Mesenchymal stem cell (in vitro differentiated cells and primary cell): ENCODE measurements at regions not wholly inside any gene's neighbourhood (a gene's known extent, or its start where the extent isn't known, plus 50 kb on each side); places are given as distances from the start of the nearest gene placed in this dataset.
A peak's percentile ranks its signal among the peaks of the same experiment; 100 is the strongest.

ENCODE experiments used
- DNase-seq: peaks from one replicate; pipeline ENCODE4 v3.0.0-alpha.2; 2013
- H2AFZ ChIP-seq: one replicate; pipeline ENCODE4 v1.6.1; 2013; ENCODE audit warnings: low read depth, mild to moderate bottlenecking, control low read depth, inconsistent platforms, low read length, moderate library complexity
- H2AK5ac ChIP-seq: 2 replicates; pipeline ENCODE4 v1.6.1; 2013; ENCODE audit warnings: low read length, moderate library complexity, mild to moderate bottlenecking, inconsistent platforms; ENCODE audit not compliant: severe bottlenecking
- H2BK120ac ChIP-seq: one replicate; pipeline ENCODE4 v1.6.1; 2013; ENCODE audit warnings: low read depth, mild to moderate bottlenecking, inconsistent platforms, low read length, moderate library complexity
- H2BK12ac ChIP-seq, 2 experiments: one replicate each; pipeline ENCODE4 v1.6.1; 2013; ENCODE audit warnings: inconsistent platforms in 2 of 2, low read length in 2 of 2, mild to moderate bottlenecking in 2 of 2, moderate library complexity in 2 of 2, control low read depth in 1 of 2
- H2BK15ac ChIP-seq: one replicate; pipeline ENCODE4 v1.6.1; 2013; ENCODE audit warnings: mild to moderate bottlenecking, low read depth, inconsistent platforms; ENCODE audit not compliant: poor library complexity, severe bottlenecking
- H2BK5ac ChIP-seq: 2 replicates; pipeline ENCODE4 v1.6.1; 2013; ENCODE audit warnings: low read depth, mild to moderate bottlenecking, low read length, control low read depth, inconsistent platforms; ENCODE audit not compliant: poor library complexity, severe bottlenecking
- H3K14ac ChIP-seq, 2 experiments: one replicate each; pipeline ENCODE4 v1.6.1; 2013; ENCODE audit warnings: inconsistent platforms in 2 of 2, low read length in 2 of 2, control low read depth in 1 of 2, mild to moderate bottlenecking in 1 of 2, moderate library complexity in 1 of 2
- H3K18ac ChIP-seq, 2 experiments: one replicate each; pipeline ENCODE4 v1.6.1; 2013; ENCODE audit warnings: inconsistent platforms in 2 of 2, low read length in 2 of 2, control low read depth in 1 of 2, low read depth in 1 of 2, mild to moderate bottlenecking in 1 of 2
- H3K23ac ChIP-seq, 2 experiments: one replicate each; pipeline ENCODE4 v1.6.1; 2013; ENCODE audit warnings: inconsistent platforms in 2 of 2, low read length in 2 of 2, mild to moderate bottlenecking in 2 of 2, moderate library complexity in 2 of 2, control low read depth in 1 of 2
- H3K27ac ChIP-seq: 2 replicates; pipeline ENCODE4 v1.5.1; 2013; ENCODE audit warnings: mild to moderate bottlenecking, moderate library complexity, low read length, control low read depth, inconsistent platforms; ENCODE audit not compliant: poor library complexity, severe bottlenecking
- H3K27me3 ChIP-seq, 2 experiments: 2 replicates each; pipeline versions ENCODE4 v1.6.1 to v1.7.0; 2013; ENCODE audit warnings: low read length in 2 of 2, mild to moderate bottlenecking in 2 of 2, moderate library complexity in 2 of 2, control low read depth in 1 of 2, inconsistent platforms in 1 of 2; ENCODE audit not compliant: control insufficient read depth in 1 of 2, insufficient read depth in 1 of 2
- H3K36me3 ChIP-seq, 2 experiments: 2 replicates each; pipeline versions ENCODE4 v1.6.1 to v1.7.0; 2013; ENCODE audit warnings: low read length in 2 of 2, control low read depth in 1 of 2, inconsistent platforms in 1 of 2, low read depth in 1 of 2, mild to moderate bottlenecking in 1 of 2; ENCODE audit not compliant: insufficient read depth in 2 of 2, control insufficient read depth in 1 of 2
- H3K4ac ChIP-seq, 2 experiments: one replicate each; pipeline ENCODE4 v1.6.1; 2013; ENCODE audit warnings: inconsistent platforms in 2 of 2, low read length in 2 of 2, mild to moderate bottlenecking in 2 of 2, moderate library complexity in 2 of 2, control low read depth in 1 of 2, low read depth in 1 of 2
- H3K4me1 ChIP-seq: 2 replicates; pipeline ENCODE4 v1.6.1; 2013; ENCODE audit warnings: low read depth, low read length, control low read depth; ENCODE audit not compliant: control insufficient read depth, insufficient read depth
- H3K4me2 ChIP-seq: 2 replicates; pipeline ENCODE4 v1.6.1; 2013; ENCODE audit warnings: low read length, mild to moderate bottlenecking, inconsistent platforms; ENCODE audit not compliant: poor library complexity, severe bottlenecking
- H3K4me3 ChIP-seq, 2 experiments: 2 replicates each; pipeline versions ENCODE4 v1.5.1 to v1.7.0; 2013; ENCODE audit warnings: low read length in 2 of 2, mild to moderate bottlenecking in 2 of 2, control low read depth in 1 of 2, low read depth in 1 of 2; ENCODE audit not compliant: insufficient read depth in 1 of 2
- H3K79me1 ChIP-seq: replicated peaks from 2 replicates; pipeline ENCODE4 v1.6.1; 2013; ENCODE audit warnings: mild to moderate bottlenecking, control low read depth, low read length, inconsistent platforms; ENCODE audit not compliant: poor library complexity, severe bottlenecking
- H3K9ac ChIP-seq: 2 replicates; pipeline ENCODE4 v1.7.0; 2013; ENCODE audit warnings: mild to moderate bottlenecking, low read length, moderate library complexity
- H3K9me3 ChIP-seq: 2 replicates; pipeline ENCODE4 v1.7.0; 2013; ENCODE audit warnings: mild to moderate bottlenecking, low read length; ENCODE audit not compliant: control insufficient read depth
- H4K8ac ChIP-seq: one replicate; pipeline ENCODE4 v1.6.1; 2013; ENCODE audit warnings: inconsistent platforms, mild to moderate bottlenecking, low read length, moderate library complexity
- H4K91ac ChIP-seq: one replicate; pipeline ENCODE4 v1.6.1; 2013; ENCODE audit warnings: mild to moderate bottlenecking, low read length, inconsistent platforms
- WGBS: methylation state at CpG from one replicate; pipeline ENCODE4 v1.1.7; 2013; ENCODE audit warnings: mixed read lengths; 5-methylcytosine and 5-hydroxymethylcytosine counted together

DNA sequence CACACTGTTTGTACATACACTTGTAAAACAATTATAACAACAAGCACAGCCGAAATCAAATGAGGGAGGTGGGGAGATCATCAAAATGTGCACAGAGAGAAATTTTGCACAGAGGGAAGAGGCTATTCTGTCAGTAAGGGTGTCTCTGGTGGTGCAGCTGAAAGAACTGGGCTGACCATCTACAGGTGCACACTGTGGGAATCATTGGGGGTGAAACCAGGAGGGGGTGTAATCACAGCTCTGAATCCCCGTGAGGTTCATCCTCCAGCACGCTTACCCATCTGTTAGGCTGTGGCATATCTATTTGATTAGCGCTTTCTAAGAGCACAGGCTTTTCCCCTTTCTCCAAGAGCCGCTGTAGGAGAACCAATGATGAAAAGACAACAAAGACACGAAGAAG lies 389.9 kb upstream of the CDH20 start:
- Histone ChIP-seq H2BK15ac (no peak overlapping the region), H3K4me3 (no peak overlapping the region), H2BK120ac (no peak overlapping the region), H3K27me3 (no peaks in the 10 kb centered on the region), H3K18ac (no peak overlapping the region), H3K79me1 (no peaks in the 10 kb centered on the region), H3K4me1 (no peaks in the 10 kb centered on the region), H3K4me2 (no peak overlapping the region), H3K4ac (no peak overlapping the region), H3K36me3 (no peaks in the 10 kb centered on the region), H3K14ac (no peak overlapping the region), H3K9me3 (no peaks in the 10 kb centered on the region), H4K8ac (no peak overlapping the region), H2BK5ac (no peak overlapping the region), H3K23ac (no peak overlapping the region), H2AFZ (no peak overlapping the region), H2BK12ac (no peak overlapping the region), H4K91ac (peak overlapping the region; percentile 7), H3K27ac (no peak overlapping the region), H3K9ac (no peak overlapping the region), H2AK5ac (no peak overlapping the region)
- no peak for DNase-seq
- WGBS, result 83% methylated on average over 6 of the region's 6 CpGs

DNA sequence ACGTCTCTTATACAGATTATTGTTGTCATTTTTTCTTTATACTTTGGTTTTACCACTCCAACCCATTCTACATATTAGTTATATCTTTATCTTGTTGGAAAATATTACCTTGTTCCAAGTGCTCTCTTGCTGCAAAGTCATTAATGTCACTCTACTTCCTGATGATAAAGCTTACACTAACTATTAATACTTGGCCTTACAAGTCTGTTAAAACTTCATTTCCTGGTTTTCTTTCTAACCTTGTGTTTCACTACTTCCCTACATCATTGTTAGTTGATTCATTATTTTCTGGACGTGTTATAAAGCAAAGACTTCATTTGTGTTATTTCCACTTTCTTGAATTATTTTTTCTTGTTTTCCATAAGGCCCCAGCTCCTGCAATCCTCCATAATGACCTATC lies 382.6 kb upstream of the CDH20 start:
- Histone ChIP-seq H3K36me3 (no peaks in the 10 kb centered on the region), H3K18ac (no peak overlapping the region), H3K9ac (no peak overlapping the region), H3K23ac (no peak overlapping the region), H3K14ac (no peak overlapping the region), H3K27ac (no peak overlapping the region), H3K4me2 (no peak overlapping the region), H4K8ac (no peak overlapping the region), H2AFZ (no peak overlapping the region), H4K91ac (no peak overlapping the region), H3K4ac (no peak overlapping the region), H2BK12ac (no peak overlapping the region), H3K79me1 (no peaks in the 10 kb centered on the region), H3K4me3 (no peak overlapping the region), H2BK120ac (no peak overlapping the region), H3K9me3 (no peaks in the 10 kb centered on the region), H2AK5ac (no peak overlapping the region), H3K4me1 (no peaks in the 10 kb centered on the region), H3K27me3 (no peaks in the 10 kb centered on the region), H2BK5ac (no peak overlapping the region), H2BK15ac (no peak overlapping the region)
- WGBS, result 93% methylated on average over 1 of the region's 2 CpGs
- no peak for DNase-seq

DNA sequence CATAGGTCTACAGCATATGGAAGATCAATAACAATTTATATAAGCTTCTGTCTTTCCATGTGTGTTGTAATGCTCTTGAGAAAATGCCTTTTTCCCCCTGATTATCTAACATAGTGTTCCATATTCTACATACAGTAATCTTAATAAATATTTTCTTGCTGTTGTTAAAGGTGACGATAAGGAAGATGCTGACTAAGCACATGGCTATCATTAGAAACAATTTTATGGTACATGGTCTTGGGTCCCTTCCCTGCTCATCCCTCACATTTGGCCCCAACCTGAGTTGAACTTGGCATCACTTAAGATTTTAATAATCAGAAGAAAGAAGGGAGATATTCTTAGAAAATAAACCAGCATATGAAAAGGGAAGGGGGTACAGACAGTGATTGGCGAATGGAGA lies 382.1 kb upstream of the CDH20 start:
- no peak overlapping the region for H3K23ac ChIP-seq
- no peak overlapping the region for H3K4me2 ChIP-seq
- no peak overlapping the region for H3K14ac ChIP-seq
- no peak overlapping the region for H2AFZ ChIP-seq
- DNase-seq, result no peak
- H2BK120ac ChIP-seq, result no peak overlapping the region
- no peak overlapping the region for H2BK15ac ChIP-seq
- H3K9me3 ChIP-seq, result no peaks in the 10 kb centered on the region
- H3K79me1 ChIP-seq, result no peaks in the 10 kb centered on the region
- no peaks in the 10 kb centered on the region for H3K27me3 ChIP-seq
- H3K36me3 ChIP-seq, result no peaks in the 10 kb centered on the region
- no peaks in the 10 kb centered on the region for H3K4me1 ChIP-seq
- no peak overlapping the region for H2BK12ac ChIP-seq
- H3K18ac ChIP-seq, result no peak overlapping the region
- no peak overlapping the region for H4K8ac ChIP-seq
- no peak overlapping the region for H3K4ac ChIP-seq
- no peak overlapping the region for H3K9ac ChIP-seq
- H4K91ac ChIP-seq, result no peak overlapping the region
- WGBS, result 100% methylated on average over 1 of the region's 2 CpGs
- H3K27ac ChIP-seq, result no peak overlapping the region
- H2BK5ac ChIP-seq, result no peak overlapping the region
- H2AK5ac ChIP-seq, result no peak overlapping the region
- H3K4me3 ChIP-seq, result no peak overlapping the region

DNA sequence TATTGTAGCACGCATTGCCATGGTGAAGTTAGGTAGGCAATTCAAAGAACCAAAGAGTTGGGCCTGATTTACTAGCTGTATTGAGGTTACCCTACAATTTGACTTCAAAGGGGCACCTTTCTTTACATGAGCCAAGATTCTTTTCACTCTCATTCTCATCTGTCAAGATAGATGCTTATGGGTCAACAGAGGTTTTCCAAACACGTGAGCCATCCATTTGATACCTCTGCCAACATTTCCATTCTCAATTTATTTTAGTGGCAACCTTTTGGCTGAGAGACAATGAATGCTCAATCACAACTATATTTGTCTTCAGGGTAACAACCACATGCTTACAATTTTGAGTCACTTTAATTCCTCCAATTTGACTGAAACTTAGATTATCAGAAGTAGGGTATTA lies 370.6 kb upstream of the CDH20 start:
- Histone ChIP-seq H2AK5ac (no peak overlapping the region), H2BK12ac (no peak overlapping the region), H4K8ac (no peak overlapping the region), H3K18ac (no peak overlapping the region), H3K14ac (no peak overlapping the region), H3K4me1 (no peaks in the 10 kb centered on the region), H3K9ac (no peak overlapping the region), H3K9me3 (no peaks in the 10 kb centered on the region), H2BK15ac (no peak overlapping the region), H3K23ac (no peak overlapping the region), H3K4ac (no peak overlapping the region), H2BK120ac (no peak overlapping the region), H3K79me1 (no peaks in the 10 kb centered on the region), H3K4me2 (no peak overlapping the region), H3K27me3 (no peaks in the 10 kb centered on the region), H3K36me3 (no peaks in the 10 kb centered on the region), H3K27ac (no peak overlapping the region), H4K91ac (no peak overlapping the region), H2BK5ac (no peak overlapping the region), H2AFZ (no peak overlapping the region), H3K4me3 (no peak overlapping the region)
- no peak for DNase-seq
- 83% methylated on average over 2 of the region's 2 CpGs for WGBS
